ENCODE measurements at regions not wholly inside any gene's neighbourhood (a gene's known extent, or its start where the extent isn't known, plus 50 kb on each side); places are given as distances from the start of the nearest gene placed in this dataset.
A peak's percentile ranks its signal among the peaks of the same experiment; 100 is the strongest.

DNA sequence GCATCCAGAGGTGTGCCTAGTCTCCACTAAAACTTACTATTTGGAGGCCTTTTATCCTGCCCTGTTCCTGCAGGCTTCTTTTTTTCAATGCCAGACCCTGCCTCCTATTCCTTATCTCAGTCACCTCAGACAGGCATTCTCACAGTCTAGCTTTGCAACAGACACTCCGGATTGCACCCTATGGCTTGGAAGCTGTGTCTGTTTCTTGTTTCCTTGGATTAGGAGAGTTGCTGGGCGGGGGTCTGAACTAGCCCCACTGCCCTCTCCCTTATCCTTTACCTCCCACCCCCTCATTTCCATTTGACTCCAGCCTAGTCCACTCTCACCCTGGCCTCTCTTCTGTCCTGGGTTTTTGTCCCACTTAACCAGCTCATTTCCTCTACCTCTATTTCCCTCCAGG lies 228.1 kb upstream of the CITED2 start (continued):
- TF ChIP-seq, protein P1, sequence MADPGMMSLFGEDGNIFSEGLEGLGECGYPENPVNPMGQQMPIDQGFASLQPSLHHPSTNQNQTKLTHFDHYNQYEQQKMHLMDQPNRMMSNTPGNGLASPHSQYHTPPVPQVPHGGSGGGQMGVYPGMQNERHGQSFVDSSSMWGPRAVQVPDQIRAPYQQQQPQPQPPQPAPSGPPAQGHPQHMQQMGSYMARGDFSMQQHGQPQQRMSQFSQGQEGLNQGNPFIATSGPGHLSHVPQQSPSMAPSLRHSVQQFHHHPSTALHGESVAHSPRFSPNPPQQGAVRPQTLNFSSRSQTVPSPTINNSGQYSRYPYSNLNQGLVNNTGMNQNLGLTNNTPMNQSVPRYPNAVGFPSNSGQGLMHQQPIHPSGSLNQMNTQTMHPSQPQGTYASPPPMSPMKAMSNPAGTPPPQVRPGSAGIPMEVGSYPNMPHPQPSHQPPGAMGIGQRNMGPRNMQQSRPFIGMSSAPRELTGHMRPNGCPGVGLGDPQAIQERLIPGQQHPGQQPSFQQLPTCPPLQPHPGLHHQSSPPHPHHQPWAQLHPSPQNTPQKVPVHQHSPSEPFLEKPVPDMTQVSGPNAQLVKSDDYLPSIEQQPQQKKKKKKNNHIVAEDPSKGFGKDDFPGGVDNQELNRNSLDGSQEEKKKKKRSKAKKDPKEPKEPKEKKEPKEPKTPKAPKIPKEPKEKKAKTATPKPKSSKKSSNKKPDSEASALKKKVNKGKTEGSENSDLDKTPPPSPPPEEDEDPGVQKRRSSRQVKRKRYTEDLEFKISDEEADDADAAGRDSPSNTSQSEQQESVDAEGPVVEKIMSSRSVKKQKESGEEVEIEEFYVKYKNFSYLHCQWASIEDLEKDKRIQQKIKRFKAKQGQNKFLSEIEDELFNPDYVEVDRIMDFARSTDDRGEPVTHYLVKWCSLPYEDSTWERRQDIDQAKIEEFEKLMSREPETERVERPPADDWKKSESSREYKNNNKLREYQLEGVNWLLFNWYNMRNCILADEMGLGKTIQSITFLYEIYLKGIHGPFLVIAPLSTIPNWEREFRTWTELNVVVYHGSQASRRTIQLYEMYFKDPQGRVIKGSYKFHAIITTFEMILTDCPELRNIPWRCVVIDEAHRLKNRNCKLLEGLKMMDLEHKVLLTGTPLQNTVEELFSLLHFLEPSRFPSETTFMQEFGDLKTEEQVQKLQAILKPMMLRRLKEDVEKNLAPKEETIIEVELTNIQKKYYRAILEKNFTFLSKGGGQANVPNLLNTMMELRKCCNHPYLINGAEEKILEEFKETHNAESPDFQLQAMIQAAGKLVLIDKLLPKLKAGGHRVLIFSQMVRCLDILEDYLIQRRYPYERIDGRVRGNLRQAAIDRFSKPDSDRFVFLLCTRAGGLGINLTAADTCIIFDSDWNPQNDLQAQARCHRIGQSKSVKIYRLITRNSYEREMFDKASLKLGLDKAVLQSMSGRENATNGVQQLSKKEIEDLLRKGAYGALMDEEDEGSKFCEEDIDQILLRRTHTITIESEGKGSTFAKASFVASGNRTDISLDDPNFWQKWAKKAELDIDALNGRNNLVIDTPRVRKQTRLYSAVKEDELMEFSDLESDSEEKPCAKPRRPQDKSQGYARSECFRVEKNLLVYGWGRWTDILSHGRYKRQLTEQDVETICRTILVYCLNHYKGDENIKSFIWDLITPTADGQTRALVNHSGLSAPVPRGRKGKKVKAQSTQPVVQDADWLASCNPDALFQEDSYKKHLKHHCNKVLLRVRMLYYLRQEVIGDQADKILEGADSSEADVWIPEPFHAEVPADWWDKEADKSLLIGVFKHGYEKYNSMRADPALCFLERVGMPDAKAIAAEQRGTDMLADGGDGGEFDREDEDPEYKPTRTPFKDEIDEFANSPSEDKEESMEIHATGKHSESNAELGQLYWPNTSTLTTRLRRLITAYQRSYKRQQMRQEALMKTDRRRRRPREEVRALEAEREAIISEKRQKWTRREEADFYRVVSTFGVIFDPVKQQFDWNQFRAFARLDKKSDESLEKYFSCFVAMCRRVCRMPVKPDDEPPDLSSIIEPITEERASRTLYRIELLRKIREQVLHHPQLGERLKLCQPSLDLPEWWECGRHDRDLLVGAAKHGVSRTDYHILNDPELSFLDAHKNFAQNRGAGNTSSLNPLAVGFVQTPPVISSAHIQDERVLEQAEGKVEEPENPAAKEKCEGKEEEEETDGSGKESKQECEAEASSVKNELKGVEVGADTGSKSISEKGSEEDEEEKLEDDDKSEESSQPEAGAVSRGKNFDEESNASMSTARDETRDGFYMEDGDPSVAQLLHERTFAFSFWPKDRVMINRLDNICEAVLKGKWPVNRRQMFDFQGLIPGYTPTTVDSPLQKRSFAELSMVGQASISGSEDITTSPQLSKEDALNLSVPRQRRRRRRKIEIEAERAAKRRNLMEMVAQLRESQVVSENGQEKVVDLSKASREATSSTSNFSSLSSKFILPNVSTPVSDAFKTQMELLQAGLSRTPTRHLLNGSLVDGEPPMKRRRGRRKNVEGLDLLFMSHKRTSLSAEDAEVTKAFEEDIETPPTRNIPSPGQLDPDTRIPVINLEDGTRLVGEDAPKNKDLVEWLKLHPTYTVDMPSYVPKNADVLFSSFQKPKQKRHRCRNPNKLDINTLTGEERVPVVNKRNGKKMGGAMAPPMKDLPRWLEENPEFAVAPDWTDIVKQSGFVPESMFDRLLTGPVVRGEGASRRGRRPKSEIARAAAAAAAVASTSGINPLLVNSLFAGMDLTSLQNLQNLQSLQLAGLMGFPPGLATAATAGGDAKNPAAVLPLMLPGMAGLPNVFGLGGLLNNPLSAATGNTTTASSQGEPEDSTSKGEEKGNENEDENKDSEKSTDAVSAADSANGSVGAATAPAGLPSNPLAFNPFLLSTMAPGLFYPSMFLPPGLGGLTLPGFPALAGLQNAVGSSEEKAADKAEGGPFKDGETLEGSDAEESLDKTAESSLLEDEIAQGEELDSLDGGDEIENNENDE (IDR thresholded peaks at IDR 0.05; ENCODE audit: low read depth, low read length): no peak
- TF ChIP-seq ZSCAN29 (IDR thresholded peaks at IDR 0.05) (no peak), HDAC1 (IDR thresholded peaks at IDR 0.05) (peak in 1 of 2 experiments; percentile 20; a peak in 1 of 4 replicates), SMARCA5 (IDR thresholded peaks at IDR 0.05) (0 out of 2 replicates have a peak, but pooled peaks have one; percentile 27), ZNF551 (CRISPR knock-in tag; IDR thresholded peaks at IDR 0.05) (no peak), POLR2AphosphoS5 (IDR thresholded peaks at IDR 0.05; ENCODE audit: control insufficient read depth, insufficient read depth, low read depth, low read length) (peak; percentile 31; the same call in 1 of the 2 replicates), GATAD2B (IDR thresholded peaks at IDR 0.05; ENCODE audit: borderline replicate concordance) (no peak), ZBTB7A (IDR thresholded peaks at IDR 0.05; ENCODE audit: borderline replicate concordance, control insufficient read depth, low read depth, low read length) (peak; percentile 76; the same call in 1 of the 2 replicates), MAZ (CRISPR knock-in tag; conservative IDR thresholded peaks at IDR 0.05 in 1 of 2, IDR thresholded peaks at IDR 0.05 in 1 of 2) (no peak), ARID2 (IDR thresholded peaks at IDR 0.05) (0 out of 2 replicates have a peak, but pooled peaks have one; percentile 40), NCOR1 (IDR thresholded peaks at IDR 0.05) (peak; percentile 54), CXXC5 (CRISPR knock-in tag; IDR thresholded peaks at IDR 0.05) (0 out of 2 replicates have a peak, but pooled peaks have one; percentile 10), GTF2E2 (tag; IDR thresholded peaks at IDR 0.05) (no peak), PHB2 (IDR thresholded peaks at IDR 0.05; ENCODE audit: low read depth) (0 out of 2 replicates have a peak, but pooled peaks have one; percentile 12), GATAD2A (IDR thresholded peaks at IDR 0.05) (0 out of 2 replicates have a peak, but pooled peaks have one; percentile 21), DPF2 (IDR thresholded peaks at IDR 0.05) (peak; percentile 83), TCF3 (CRISPR knock-in tag; IDR thresholded peaks at IDR 0.05) (peak; percentile 64)
- TF ChIP-seq, protein P2, sequence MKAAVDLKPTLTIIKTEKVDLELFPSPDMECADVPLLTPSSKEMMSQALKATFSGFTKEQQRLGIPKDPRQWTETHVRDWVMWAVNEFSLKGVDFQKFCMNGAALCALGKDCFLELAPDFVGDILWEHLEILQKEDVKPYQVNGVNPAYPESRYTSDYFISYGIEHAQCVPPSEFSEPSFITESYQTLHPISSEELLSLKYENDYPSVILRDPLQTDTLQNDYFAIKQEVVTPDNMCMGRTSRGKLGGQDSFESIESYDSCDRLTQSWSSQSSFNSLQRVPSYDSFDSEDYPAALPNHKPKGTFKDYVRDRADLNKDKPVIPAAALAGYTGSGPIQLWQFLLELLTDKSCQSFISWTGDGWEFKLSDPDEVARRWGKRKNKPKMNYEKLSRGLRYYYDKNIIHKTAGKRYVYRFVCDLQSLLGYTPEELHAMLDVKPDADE (conservative IDR thresholded peaks at IDR 0.05; ENCODE audit: control insufficient read depth, low read depth, low read length): no peak

Measured in K562 (cell line).